GM18498 (cell line): ENCODE measurements at regions not wholly inside any gene's neighbourhood (a gene's known extent, or its start where the extent isn't known, plus 50 kb on each side); places are given as distances from the start of the nearest gene placed in this dataset.

Source experiments
- ATAC-seq: cut with Tn5 transposase; IDR thresholded peaks from one replicate; pipeline ENCODE4 v1.9.1; 2021; ENCODE audit warnings: mild to moderate bottlenecking, moderate library complexity; ENCODE audit not compliant: unreplicated experiment

GRCh38 chr5:2281446-2281845 is 398.7 kb upstream of the IRX4 start:
- ATAC-seq: no peak

DNA sequence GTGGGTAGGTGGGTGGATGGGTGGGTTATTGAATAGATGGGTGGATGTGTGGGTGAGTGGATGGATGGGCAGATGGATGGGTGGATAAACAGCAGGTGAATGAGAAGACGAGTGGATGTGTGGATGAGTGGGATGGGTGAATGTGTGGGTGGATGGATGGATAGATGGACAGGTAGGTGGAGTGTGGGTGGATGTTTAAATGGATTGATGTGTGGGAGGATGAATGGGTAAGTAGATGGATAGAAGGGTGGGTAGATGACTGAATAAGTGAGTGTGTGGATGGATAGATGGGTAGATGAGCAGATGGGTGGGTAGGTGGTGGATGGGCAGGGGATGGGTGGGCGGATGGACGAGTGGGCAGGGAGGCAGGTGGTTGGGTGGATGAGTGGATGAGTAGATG is 397.6 kb upstream of the IRX4 start:
- ATAC-seq: no peak

GRCh38 chr5:2278825-2279456 is 396.2 kb upstream of the IRX4 start:
- no peak for ATAC-seq

DNA sequence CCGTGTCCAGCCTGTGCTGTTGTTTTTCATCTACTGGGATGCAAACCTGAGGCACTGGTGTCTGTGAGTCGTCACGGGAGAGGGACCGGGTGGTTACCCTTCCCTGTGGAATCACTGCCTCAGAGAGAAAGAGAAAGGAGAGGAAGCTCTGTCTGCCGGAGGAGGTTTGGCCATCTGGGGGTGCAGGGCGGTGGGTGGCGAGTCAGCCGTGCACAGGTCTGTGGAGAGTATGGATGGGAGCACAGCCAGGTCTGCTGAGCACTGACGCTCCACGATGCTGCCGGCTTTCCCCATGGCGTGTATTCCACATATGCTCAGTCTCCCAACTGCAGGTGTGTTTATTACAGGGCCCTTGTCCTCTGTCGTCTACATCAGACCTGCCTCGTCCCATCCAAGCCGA is 395.2 kb upstream of the IRX4 start:
- ATAC-seq: no peak

GRCh38 chr5:2276101-2276500 is 393.4 kb upstream of the IRX4 start:
- ATAC-seq: no peak

DNA sequence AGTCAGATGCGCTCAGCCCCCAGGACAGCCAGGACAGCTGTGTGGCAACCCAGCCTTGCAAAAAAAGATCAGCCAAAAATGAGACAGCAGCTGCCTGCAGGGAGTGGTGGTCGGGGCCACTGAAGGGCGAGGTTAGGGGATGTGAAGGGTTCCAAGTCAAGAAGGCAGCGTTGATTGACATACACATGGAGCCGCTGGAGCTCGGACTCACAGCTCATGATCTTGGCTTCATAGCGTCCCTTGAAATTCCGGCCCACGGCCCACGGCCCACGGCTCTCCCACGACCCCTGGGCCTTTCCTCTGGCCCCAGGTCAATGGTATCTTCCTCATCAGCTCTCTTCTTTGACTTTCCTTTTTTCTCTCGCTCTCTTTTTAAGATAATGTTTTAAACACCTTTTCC is 390.0 kb upstream of the IRX4 start:
- ATAC-seq: no peak

DNA sequence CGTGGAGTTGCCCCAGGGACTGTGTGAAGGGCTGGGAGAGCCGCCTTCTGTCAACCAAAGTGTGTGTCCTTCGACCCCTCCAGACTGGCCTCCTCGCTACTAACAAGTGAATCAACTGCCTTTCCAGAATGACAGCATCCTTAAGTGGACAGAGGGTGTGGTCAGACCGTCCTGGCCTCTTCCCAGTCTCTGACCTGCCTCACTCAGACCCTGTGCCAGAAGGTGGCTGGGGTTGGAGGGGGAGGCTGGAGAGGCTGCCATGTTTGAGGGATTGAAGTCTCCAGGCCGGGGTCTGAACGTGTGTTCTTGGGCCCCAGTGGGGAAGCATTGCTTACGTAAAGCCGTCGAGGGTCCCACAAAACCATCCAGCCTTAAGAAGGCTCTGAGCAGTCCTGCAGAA is 389.3 kb upstream of the IRX4 start:
- no peak for ATAC-seq

GRCh38 chr5:2271316-2271715 is 388.6 kb upstream of the IRX4 start:
- no peak for ATAC-seq

DNA sequence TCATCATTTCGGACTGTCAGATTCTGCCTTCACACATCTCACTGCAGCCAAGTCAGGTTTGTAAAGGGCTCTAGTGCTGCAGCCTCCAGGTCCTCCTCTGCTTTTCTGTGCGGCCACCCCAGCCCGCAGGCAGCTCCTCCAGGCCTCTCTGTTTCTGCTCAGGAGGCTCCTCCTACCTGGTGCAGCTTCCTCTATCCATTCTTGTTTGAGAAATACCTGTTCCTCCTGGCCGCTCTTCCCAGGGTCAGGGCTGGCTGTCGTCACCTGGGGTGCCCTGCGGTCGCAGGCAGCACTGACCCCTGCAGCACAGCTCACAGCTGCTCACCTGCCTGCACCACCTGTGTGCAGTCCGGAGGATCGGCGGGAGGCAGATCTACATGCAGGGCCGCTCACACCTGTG is 387.7 kb upstream of the IRX4 start:
- ATAC-seq: no peak

GRCh38 chr5:2269656-2270055 is 386.9 kb upstream of the IRX4 start:
- ATAC-seq: no peak

DNA sequence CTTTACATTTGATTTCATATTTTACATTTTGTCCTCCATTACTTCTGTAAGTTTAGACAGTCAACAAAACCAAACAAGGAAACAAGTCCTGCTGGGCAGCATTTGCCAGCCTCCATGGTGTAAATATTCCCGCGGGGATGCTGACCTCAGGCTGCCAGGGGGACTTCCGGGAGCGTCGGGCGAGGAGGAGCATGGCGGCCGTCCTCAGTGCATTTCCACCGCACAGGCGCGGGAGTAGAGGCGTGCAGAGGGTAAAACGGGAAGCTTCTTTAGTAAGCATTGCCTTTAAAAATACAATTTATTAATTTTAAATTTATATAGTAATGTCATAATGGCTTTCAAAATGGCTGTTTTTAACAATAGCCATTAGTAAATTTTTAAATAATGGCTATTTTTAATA is 385.3 kb upstream of the IRX4 start:
- ATAC-seq: no peak

GRCh38 chr5:2266641-2267240 is 384.0 kb upstream of the IRX4 start:
- no peak for ATAC-seq

DNA sequence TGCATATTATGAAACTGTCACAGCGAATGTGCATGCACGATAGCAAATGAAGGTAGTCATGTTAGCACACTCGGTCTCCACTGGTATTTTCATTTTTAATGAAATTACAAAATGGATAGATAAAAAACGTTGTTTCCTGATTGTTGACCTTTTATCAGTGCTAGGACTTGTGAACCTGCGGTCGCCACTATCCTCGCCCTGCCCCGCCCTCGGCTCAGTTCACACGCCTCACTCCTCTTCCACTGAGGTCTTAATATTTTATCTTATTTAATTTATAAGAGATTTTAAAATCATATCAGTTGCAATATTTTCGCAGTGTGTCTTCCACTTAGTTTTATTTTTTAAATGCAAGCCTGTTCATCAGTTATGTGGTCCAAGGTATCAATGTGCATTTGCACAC is 382.6 kb upstream of the IRX4 start:
- ATAC-seq: no peak

DNA sequence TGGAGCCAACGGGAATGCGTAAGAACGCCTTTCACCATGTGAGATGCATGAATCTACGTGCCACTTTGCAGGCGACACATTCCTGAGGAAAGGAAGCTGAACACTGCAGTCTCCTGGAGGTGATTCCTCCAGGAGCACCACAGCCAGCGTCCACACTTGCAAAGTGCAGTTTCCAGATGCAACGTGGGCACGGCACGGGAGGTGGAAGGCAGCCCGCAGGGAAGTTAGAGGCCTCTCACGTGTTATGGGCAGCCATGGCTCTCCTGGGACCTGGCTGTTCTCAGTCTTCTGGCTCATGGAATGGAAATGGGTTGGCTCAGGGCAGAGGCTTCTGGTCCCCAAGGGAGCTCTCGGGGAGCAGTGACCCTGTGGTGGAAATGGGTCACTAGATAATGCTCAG is 381.0 kb upstream of the IRX4 start:
- ATAC-seq: no peak

DNA sequence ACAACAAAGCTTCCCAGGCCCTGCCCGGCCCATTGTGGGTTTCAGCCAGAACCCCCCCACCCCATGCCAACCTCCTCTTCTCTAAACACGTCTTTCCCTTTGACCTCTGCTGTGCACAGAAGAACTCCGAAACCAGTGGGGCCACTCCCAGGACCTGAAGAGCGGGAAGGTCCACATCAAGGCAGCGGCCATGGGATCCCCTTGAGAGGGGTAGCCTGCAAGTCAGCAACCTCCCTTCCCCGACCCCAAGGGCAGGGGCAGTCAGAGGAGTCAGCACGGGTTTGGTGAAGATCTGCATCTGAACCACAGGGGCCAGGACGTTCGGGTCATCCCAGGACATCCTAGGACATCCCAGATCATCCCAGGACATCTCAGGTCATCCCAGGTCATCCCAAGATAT is 379.9 kb upstream of the IRX4 start:
- no peak for ATAC-seq

DNA sequence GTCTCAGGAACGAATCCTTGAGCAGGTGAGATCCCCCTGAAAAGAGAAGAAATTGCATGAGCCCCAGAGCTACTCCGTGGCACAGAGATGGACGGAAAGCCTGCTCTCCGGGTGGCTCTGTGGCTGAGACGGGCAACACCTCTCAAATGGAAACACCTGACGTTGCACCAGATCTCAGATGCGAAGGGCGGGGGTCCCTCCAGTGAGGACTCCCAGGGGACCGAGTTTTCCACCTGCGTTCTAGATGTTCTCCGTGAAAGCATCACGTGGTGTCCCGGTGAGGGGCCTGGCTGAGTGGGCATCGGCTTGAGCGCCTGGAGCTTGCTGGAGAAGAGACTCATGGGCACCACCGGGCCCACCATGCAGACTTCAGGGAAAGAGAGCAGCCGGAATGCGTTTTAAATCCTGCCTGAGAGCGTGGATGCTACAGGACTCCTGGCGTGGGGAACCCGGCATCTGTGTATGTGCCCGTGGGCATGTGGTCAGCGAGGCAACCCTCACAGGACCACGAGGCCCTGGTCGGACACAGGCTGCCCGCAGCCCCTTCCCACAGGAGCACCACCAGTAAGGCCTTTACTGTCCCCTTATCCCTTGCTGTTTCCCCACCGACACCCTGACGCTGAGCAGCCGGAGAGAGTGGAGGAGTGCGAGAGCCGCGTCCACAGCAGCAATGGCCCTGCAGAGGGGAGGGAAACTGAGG is 378.4 kb upstream of the IRX4 start:
- no peak for ATAC-seq

GRCh38 chr5:2260211-2261003 is 377.7 kb upstream of the IRX4 start:
- no peak for ATAC-seq

DNA sequence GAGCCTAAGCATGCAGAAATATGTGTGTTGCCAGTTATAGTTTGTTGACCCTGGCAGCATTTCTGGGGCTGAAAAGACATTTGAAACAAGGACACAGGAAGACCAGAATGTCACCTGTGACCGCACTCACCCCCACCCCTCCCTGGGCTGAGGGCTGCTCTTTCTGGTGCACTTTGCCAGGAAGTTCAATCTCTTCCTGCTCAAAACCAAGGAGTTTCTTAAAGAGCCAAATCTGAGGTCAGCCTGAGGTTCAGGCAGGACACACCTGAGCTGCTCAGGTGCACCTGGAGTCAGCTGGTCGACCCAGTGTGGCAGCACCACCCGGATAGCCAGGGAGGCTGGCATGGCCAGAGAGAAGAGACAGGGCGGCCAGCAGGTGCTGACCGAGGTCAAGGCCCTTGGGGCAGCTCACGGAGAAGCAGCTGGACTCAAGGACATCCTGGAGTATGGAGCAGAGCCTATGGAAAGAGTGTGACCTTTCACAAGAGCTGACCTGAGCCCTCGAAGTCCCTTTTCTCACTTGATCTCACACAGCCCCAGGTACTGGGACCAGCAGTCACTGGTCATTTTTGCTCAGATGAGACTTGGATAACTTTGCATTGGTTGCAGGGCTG is 376.9 kb upstream of the IRX4 start:
- ATAC-seq: no peak

GRCh38 chr5:2258861-2259260 is 376.1 kb upstream of the IRX4 start:
- no peak for ATAC-seq

DNA sequence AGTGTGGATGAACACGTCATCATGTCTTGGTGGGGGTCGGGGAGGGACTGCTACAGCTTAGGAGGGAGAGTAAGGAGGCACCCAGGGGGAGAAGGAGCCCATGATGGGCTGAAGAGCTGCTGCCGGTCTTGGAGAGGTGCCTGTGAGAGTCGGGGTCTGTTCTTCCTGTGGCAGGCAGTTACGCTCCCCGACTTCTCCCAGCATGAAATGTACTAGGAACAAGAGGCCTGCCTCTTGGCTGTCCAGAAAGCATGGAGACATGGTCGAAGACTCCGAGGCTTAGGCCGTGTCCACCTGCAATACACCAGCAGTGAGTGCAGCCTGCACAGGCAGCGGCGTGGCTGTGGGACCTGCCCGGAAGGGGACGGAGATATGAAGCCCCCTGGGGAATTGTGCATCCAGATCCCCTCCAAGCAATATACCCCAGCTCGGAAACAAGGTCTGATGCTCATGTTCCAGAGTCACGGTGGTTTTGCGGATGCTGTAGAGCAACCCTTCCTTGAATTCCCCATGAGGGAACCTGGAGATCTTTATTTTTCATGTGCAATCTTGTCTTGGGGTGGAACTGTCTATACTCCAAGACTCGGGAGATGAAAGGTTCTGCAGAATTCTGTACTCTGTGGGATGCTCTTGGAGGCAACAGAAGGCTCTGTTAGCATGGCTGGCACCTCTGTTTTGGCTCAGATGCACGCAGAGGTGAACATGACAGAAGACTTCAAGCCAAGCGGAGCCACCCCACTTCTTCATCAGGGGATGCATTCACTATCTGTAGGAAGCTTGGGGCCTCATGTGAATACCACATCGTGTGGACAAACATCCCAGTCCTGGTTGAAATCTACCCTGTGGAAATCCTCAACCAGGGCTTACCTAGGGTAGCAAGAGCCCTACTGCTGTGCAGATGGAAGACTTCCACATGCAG is 374.9 kb upstream of the IRX4 start:
- no peak for ATAC-seq
